Activated naive CD8-positive, alpha-beta T cell treated with anti-CD3 and anti-CD28 coated beads, Interleukin-2, amount 10 ng/mL, durations not matched to agents 7 days and 5 days (primary cell): ENCODE measurements at regions not wholly inside any gene's neighbourhood (a gene's known extent, or its start where the extent isn't known, plus 50 kb on each side); places are given as distances from the start of the nearest gene placed in this dataset.

Experiments
- ATAC-seq: fragments of 150-1000 bp; cut with Tn5 transposase; one replicate; pipeline ENCODE4 v1.10.0; 2021; ENCODE audit warnings: low read depth, moderate library complexity
- POLR2A ChIA-PET: fragments of 350-600 bp; sonication (Branson Sonifier 250); formaldehyde crosslinking; loops from one replicate; lab custom pipeline; 2021; ENCODE audit warnings: antibody characterized with exemption; lab: Charles Lee
- DNase-seq: peaks from one replicate; pipeline ENCODE4 v3.0.0; 2021
- H3K27ac Mint-ChIP-seq: one replicate; pipeline ENCODE4 v1.8.0; 2022; ENCODE audit warnings: mild to moderate bottlenecking, mixed read lengths
- H3K27me3 Mint-ChIP-seq: one replicate; pipeline ENCODE4 v1.8.0; 2022; ENCODE audit warnings: mild to moderate bottlenecking, moderate library complexity, mixed read lengths
- H3K36me3 Mint-ChIP-seq: one replicate; pipeline ENCODE4 v1.8.0; 2021; ENCODE audit warnings: mild to moderate bottlenecking, mixed read lengths
- H3K4me1 Mint-ChIP-seq: one replicate; pipeline ENCODE4 v1.8.0; 2021; ENCODE audit warnings: mixed read lengths
- H3K4me3 Mint-ChIP-seq: one replicate; pipeline ENCODE4 v1.8.0; 2022; ENCODE audit warnings: mild to moderate bottlenecking, moderate library complexity, mixed read lengths
- H3K9me3 Mint-ChIP-seq: one replicate; pipeline ENCODE4 v1.8.0; 2021; ENCODE audit warnings: mixed read lengths

DNA sequence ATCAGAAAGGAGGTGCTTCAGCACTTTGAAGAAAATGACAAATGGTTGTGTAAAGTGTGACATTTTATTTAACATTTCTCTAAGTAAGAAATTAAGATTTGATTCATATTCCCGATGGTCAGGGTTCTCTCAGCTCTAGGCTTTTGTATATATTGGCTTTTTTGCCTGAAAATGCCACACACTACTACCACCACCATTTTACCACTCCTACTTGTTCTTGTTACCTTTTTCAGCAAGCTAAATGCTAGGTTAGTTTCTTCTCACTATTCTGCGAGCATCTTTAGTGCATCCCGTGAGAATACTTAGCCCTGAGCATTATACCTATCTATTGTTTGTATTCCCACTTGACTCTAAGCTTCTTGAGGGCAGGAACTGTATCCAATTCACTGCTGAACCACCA is 177.6 kb upstream of the MTNR1B start:
- no peaks in the 10 kb centered on the region for H3K27me3 Mint-ChIP-seq
- no peak for DNase-seq
- POLR2A ChIA-PET = no interaction called here
- H3K4me3 Mint-ChIP-seq = no peak overlapping the region
- no peak overlapping the region for H3K27ac Mint-ChIP-seq
- H3K4me1 Mint-ChIP-seq = no peaks in the 10 kb centered on the region
- no peaks in the 10 kb centered on the region for H3K36me3 Mint-ChIP-seq
- peaks cover 1% of the 10 kb centered on the region for H3K9me3 Mint-ChIP-seq
- no peak for ATAC-seq

- Mint-ChIP-seq H3K27me3 (no peaks in the 10 kb centered on the region), H3K4me3 (no peak overlapping the region)
- ATAC-seq = no peak
Observed at GRCh38 chr11:92793189-92793588, 176.3 kb upstream of the MTNR1B start.

GRCh38 chr11:92794783-92795182 is 174.7 kb upstream of the MTNR1B start:
- POLR2A ChIA-PET = no interaction called here
- H3K36me3 Mint-ChIP-seq = no peaks in the 10 kb centered on the region
- no peaks in the 10 kb centered on the region for H3K4me1 Mint-ChIP-seq

More at GRCh38 chr11:92793189-92793588, 176.3 kb upstream of the MTNR1B start:
- Mint-ChIP-seq H3K4me1 (no peaks in the 10 kb centered on the region), H3K27ac (no peak overlapping the region), H3K36me3 (no peaks in the 10 kb centered on the region), H3K9me3 (peaks cover 6% of the 10 kb centered on the region)
- DNase-seq = no peak
- POLR2A ChIA-PET = no interaction called here

GRCh38 chr11:92796744-92797143 is 172.7 kb upstream of the MTNR1B start:
- Mint-ChIP-seq H3K4me1 (no peaks in the 10 kb centered on the region), H3K36me3 (no peaks in the 10 kb centered on the region), H3K27ac (no peak overlapping the region), H3K4me3 (no peak overlapping the region), H3K27me3 (no peaks in the 10 kb centered on the region), H3K9me3 (peaks cover 7% of the 10 kb centered on the region)
- POLR2A ChIA-PET = no interaction called here
- DNase-seq (no peak), ATAC-seq (no peak)

More at GRCh38 chr11:92794783-92795182, 174.7 kb upstream of the MTNR1B start:
- no peaks in the 10 kb centered on the region for H3K27me3 Mint-ChIP-seq
- H3K9me3 Mint-ChIP-seq = peaks cover 6% of the 10 kb centered on the region
- no peak overlapping the region for H3K27ac Mint-ChIP-seq
- DNase-seq = no peak
- ATAC-seq = no peak
- H3K4me3 Mint-ChIP-seq = no peak overlapping the region

GRCh38 chr11:92797874-92798273 is 171.6 kb upstream of the MTNR1B start:
- Mint-ChIP-seq H3K27ac (no peak overlapping the region), H3K9me3 (peaks cover 7% of the 10 kb centered on the region), H3K4me3 (no peak overlapping the region), H3K4me1 (no peaks in the 10 kb centered on the region), H3K27me3 (no peaks in the 10 kb centered on the region), H3K36me3 (no peaks in the 10 kb centered on the region)
- DNase-seq (no peak), ATAC-seq (no peak)
- POLR2A ChIA-PET = no interaction called here

- no peak overlapping the region for H3K27ac Mint-ChIP-seq
- no peaks in the 10 kb centered on the region for H3K4me1 Mint-ChIP-seq
- no peaks in the 10 kb centered on the region for H3K36me3 Mint-ChIP-seq
Observed at GRCh38 chr11:92801685-92802084, 167.8 kb upstream of the MTNR1B start.

GRCh38 chr11:92802644-92803043 is 166.8 kb upstream of the MTNR1B start:
- no peak overlapping the region for H3K4me3 Mint-ChIP-seq
- H3K27me3 Mint-ChIP-seq = no peaks in the 10 kb centered on the region
- no peaks in the 10 kb centered on the region for H3K4me1 Mint-ChIP-seq
- H3K36me3 Mint-ChIP-seq = no peaks in the 10 kb centered on the region
- peaks cover 6% of the 10 kb centered on the region for H3K9me3 Mint-ChIP-seq
- DNase-seq (no peak), ATAC-seq (no peak)
- POLR2A ChIA-PET = no interaction called here
- H3K27ac Mint-ChIP-seq = no peak overlapping the region

More at GRCh38 chr11:92801685-92802084, 167.8 kb upstream of the MTNR1B start:
- ATAC-seq = no peak
- peaks cover 6% of the 10 kb centered on the region for H3K9me3 Mint-ChIP-seq
- H3K4me3 Mint-ChIP-seq = no peak overlapping the region
- no peaks in the 10 kb centered on the region for H3K27me3 Mint-ChIP-seq
- POLR2A ChIA-PET = no interaction called here
- DNase-seq = no peak

DNA sequence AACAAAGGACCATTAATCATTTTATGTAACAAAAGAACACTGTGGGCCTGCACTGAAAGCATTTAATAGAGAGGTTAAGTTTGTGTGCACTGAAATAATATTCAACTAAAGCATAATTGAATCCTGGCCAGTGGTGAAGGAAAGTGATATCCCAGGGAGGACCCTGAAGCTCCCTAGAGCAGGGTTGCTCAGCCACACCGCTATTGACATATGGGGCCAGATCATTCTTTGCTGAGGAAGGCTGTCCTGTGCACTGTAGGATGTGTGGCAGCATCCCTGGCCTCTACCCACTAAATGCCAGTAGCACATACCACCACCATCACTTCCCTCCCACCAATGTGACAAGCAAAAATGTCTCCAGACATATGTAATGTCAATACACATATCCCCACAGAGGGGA is 166.1 kb upstream of the MTNR1B start:
- DNase-seq = no peak
- Mint-ChIP-seq H3K27me3 (no peaks in the 10 kb centered on the region), H3K27ac (no peak overlapping the region), H3K4me3 (no peak overlapping the region), H3K4me1 (no peaks in the 10 kb centered on the region), H3K9me3 (peaks cover 1% of the 10 kb centered on the region), H3K36me3 (no peaks in the 10 kb centered on the region)
- POLR2A ChIA-PET = no interaction called here
- no peak for ATAC-seq

- Mint-ChIP-seq H3K4me1 (no peaks in the 10 kb centered on the region), H3K27ac (no peak overlapping the region), H3K9me3 (peaks cover 1% of the 10 kb centered on the region), H3K4me3 (no peak overlapping the region), H3K27me3 (no peaks in the 10 kb centered on the region), H3K36me3 (no peaks in the 10 kb centered on the region)
- DNase-seq (no peak), ATAC-seq (no peak)
- POLR2A ChIA-PET = no interaction called here
Observed at GRCh38 chr11:92804388-92804966, 165.0 kb upstream of the MTNR1B start.

DNA sequence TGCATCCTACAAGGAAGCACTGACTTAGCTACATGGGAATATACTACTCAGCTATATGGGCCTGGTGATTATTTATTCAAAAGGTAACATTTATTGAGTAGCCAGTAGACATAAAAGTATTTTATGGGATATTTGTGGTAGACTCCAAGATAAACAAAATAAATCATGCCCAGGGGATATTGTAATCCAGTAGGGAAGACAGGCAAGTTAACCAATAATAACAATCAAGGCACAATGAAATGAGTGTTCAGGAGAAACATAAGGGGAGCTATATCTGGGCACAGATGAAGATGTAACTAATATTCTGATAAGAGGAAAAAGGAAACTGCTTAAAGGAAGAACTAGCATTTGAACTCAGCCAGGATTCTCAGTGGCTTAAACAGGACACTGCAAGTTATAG is 161.4 kb upstream of the MTNR1B start:
- H3K4me1 Mint-ChIP-seq = no peaks in the 10 kb centered on the region
- H3K4me3 Mint-ChIP-seq = no peak overlapping the region
- H3K27me3 Mint-ChIP-seq = no peaks in the 10 kb centered on the region
- no peaks in the 10 kb centered on the region for H3K9me3 Mint-ChIP-seq
- DNase-seq (no peak), ATAC-seq (no peak)
- H3K27ac Mint-ChIP-seq = no peak overlapping the region
- no peaks in the 10 kb centered on the region for H3K36me3 Mint-ChIP-seq
- POLR2A ChIA-PET = no interaction called here

- no peak overlapping the region for H3K27ac Mint-ChIP-seq
- no peaks in the 10 kb centered on the region for H3K4me1 Mint-ChIP-seq
- DNase-seq (no peak), ATAC-seq (no peak)
- no peaks in the 10 kb centered on the region for H3K36me3 Mint-ChIP-seq
- H3K4me3 Mint-ChIP-seq = no peak overlapping the region
- H3K27me3 Mint-ChIP-seq = peaks cover 2% of the 10 kb centered on the region
- H3K9me3 Mint-ChIP-seq = no peaks in the 10 kb centered on the region
- POLR2A ChIA-PET = no interaction called here
Observed at GRCh38 chr11:92810423-92811064, 158.9 kb upstream of the MTNR1B start.

- POLR2A ChIA-PET = no interaction called here
- Mint-ChIP-seq H3K9me3 (no peaks in the 10 kb centered on the region), H3K36me3 (no peaks in the 10 kb centered on the region), H3K27me3 (peaks cover 2% of the 10 kb centered on the region), H3K4me3 (no peak overlapping the region), H3K27ac (no peak overlapping the region), H3K4me1 (no peaks in the 10 kb centered on the region)
- no peak for ATAC-seq
- DNase-seq = no peak
Observed at GRCh38 chr11:92811341-92811740, 158.1 kb upstream of the MTNR1B start.

- H3K4me1 Mint-ChIP-seq = no peaks in the 10 kb centered on the region
- POLR2A ChIA-PET = no interaction called here
- DNase-seq = no peak
Observed at GRCh38 chr11:92812841-92813240, 156.6 kb upstream of the MTNR1B start.

GRCh38 chr11:92819830-92820229 is 149.6 kb upstream of the MTNR1B start:
- no peak for DNase-seq
- H3K36me3 Mint-ChIP-seq = no peaks in the 10 kb centered on the region
- no peaks in the 10 kb centered on the region for H3K9me3 Mint-ChIP-seq
- H3K27me3 Mint-ChIP-seq = peaks cover 2% of the 10 kb centered on the region
- ATAC-seq = no peak
- H3K4me1 Mint-ChIP-seq = no peaks in the 10 kb centered on the region
- no peak overlapping the region for H3K27ac Mint-ChIP-seq
- POLR2A ChIA-PET = no interaction called here
- no peak overlapping the region for H3K4me3 Mint-ChIP-seq

More at GRCh38 chr11:92812841-92813240, 156.6 kb upstream of the MTNR1B start:
- H3K4me3 Mint-ChIP-seq = no peak overlapping the region
- H3K27me3 Mint-ChIP-seq = peaks cover 2% of the 10 kb centered on the region
- H3K9me3 Mint-ChIP-seq = no peaks in the 10 kb centered on the region
- no peak for ATAC-seq
- no peaks in the 10 kb centered on the region for H3K36me3 Mint-ChIP-seq
- H3K27ac Mint-ChIP-seq = no peak overlapping the region
